Gastroesophageal sphincter (tissue), 3 donors: ENCODE measurements at regions not wholly inside any gene's neighbourhood (a gene's known extent, or its start where the extent isn't known, plus 50 kb on each side); places are given as distances from the start of the nearest gene placed in this dataset.

ENCODE experiments used
- CTCF ChIP-seq, 4 experiments: fragments of 200-600 bp in 2 of 4; fragments of 450-650 bp in 2 of 4; sonication (generic) in 1 of 4; IDR thresholded peaks; one replicate each; pipeline ENCODE4 v1.5.1; 2017 to 2019; ENCODE audit warnings: antibody characterized with exemption in 4 of 4, mild to moderate bottlenecking in 2 of 4, moderate library complexity in 2 of 4
- EP300 ChIP-seq: sonication (generic); formaldehyde crosslinking; IDR thresholded peaks from one replicate; pipeline ENCODE4 v1.6.1; 2017; ENCODE audit warnings: antibody characterized with exemption, mild to moderate bottlenecking
- POLR2A ChIP-seq, 2 donors: fragments of 450-650 bp; IDR thresholded peaks; one replicate each; pipeline ENCODE4 v1.6.1; 2017; ENCODE audit warnings: antibody characterized with exemption in 2 of 2, mild to moderate bottlenecking in 2 of 2, moderate library complexity in 1 of 2
- POLR2AphosphoS5 ChIP-seq: sonication (generic); formaldehyde crosslinking; IDR thresholded peaks from one replicate; pipeline ENCODE4 v1.6.1; 2017; ENCODE audit warnings: antibody characterized with exemption

- TF ChIP-seq CTCF (IDR thresholded peaks at IDR 0.05) (no peak), POLR2A (IDR thresholded peaks at IDR 0.05) (no peak), EP300 (no peak), POLR2AphosphoS5 (no peak)
These were observed 157.7 kb upstream of the TGFBR2 start for GRCh38 chr3:30448450-30449289.
